Activated naive CD4-positive, alpha-beta T cell treated with anti-CD3 and anti-CD28 coated beads, Interleukin-2, amount 50 U/mL, for 72 hours (primary cell): ENCODE measurements at regions not wholly inside any gene's neighbourhood (a gene's known extent, or its start where the extent isn't known, plus 50 kb on each side); places are given as distances from the start of the nearest gene placed in this dataset.
"Not testable (repeated sequence)": the region's sequence is repeated elsewhere in the genome, so short reads cannot be mapped to it uniquely, and the experiment has no call there.

ENCODE experiments used
- ATAC-seq, 2 donors: fragments of 150-1000 bp; cut with Tn5 transposase; 2 replicates each; pipeline ENCODE4 v1.10.0; 2021; ENCODE audit warnings: mild to moderate bottlenecking in 2 of 2, moderate library complexity in 2 of 2
- DNase-seq, 2 donors: peaks; one replicate each; pipeline ENCODE4 v3.0.0; 2021 to 2022; ENCODE audit warnings: low spot score in 2 of 2
- H3K27ac Mint-ChIP-seq, 2 donors: one replicate each; pipeline ENCODE4 v1.8.0; 2022; ENCODE audit warnings: mild to moderate bottlenecking in 2 of 2, mixed read lengths in 2 of 2
- H3K36me3 Mint-ChIP-seq, 2 donors: one replicate each; pipeline ENCODE4 v1.8.0; 2022; ENCODE audit warnings: mixed read lengths in 2 of 2
- H3K9me3 Mint-ChIP-seq, 2 donors: one replicate each; pipeline ENCODE4 v1.8.0; 2022; ENCODE audit warnings: mixed read lengths in 2 of 2

DNA sequence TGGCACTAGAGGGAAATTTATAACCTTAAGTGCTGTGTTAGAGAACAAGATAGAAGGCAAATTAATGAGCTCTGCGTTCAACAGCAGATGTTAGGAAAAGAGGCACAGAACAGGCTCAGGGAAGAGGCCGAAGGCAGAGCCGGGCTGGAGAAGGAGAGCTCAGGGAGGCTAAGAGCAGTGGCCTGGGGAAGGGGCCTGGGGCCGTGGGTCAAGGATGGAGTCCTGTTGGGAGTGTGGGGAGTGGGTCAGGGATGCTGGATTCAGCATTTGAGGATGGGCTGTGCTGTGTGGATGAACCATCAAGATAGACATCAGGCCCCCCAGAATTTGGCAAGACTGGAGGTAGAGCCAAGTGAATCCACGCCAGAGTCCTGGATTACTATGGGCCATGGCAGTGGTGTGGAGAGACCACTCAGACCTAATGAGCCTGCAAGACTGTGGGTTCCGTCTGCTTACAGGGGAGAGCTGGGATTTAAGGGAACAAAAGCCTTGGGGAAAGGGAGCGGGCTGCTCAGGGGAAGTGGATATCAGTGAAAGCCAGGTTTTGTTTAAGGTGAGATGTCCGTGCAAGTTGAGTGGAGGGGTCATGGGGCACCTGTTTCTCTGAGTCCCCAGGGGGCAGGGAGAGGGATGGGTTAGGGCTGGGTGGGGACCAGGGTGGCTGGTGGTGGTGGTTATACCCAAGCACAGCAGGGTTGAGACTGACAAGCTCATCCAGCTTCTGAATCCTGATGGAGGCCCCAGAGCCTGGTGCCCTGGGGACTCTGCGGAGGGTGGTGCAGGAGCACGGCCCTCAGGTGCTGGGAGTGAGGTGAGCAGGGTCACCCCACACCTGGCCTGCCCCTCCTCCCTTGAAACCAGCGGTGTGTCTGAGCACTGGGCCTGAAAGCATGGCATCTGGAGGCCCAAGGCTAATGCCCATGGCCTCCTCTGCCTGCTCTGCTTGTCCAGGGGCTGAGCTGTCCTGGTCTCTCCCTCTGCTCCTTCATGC, 101.7 kb downstream of the BMS1 start:
- Mint-ChIP-seq H3K9me3 (peaks cover 7 to 9% of the 10 kb centered on the region in 2 donors), H3K36me3 (peaks cover 0 to 6% of the 10 kb centered on the region in 2 donors), H3K27ac (no peak overlapping the region)
- DNase-seq: no peak
- no peak for ATAC-seq

GRCh38 chr10:42885491-42886270, 103.1 kb downstream of the BMS1 start:
- H3K36me3 Mint-ChIP-seq: peaks cover 0 to 6% of the 10 kb centered on the region in 2 donors
- DNase-seq (no peak), ATAC-seq (no peak)
- no peak overlapping the region for H3K27ac Mint-ChIP-seq
- H3K9me3 Mint-ChIP-seq: peaks cover 7 to 9% of the 10 kb centered on the region in 2 donors

- ATAC-seq (no peak), DNase-seq (no peak)
- peaks cover 0 to 3% of the 10 kb centered on the region in 2 donors for H3K36me3 Mint-ChIP-seq
- H3K27ac Mint-ChIP-seq: no peak overlapping the region
- H3K9me3 Mint-ChIP-seq: no peaks in the 10 kb centered on the region
Observed at GRCh38 chr10:42887734-42888503, 105.3 kb downstream of the BMS1 start.

DNA sequence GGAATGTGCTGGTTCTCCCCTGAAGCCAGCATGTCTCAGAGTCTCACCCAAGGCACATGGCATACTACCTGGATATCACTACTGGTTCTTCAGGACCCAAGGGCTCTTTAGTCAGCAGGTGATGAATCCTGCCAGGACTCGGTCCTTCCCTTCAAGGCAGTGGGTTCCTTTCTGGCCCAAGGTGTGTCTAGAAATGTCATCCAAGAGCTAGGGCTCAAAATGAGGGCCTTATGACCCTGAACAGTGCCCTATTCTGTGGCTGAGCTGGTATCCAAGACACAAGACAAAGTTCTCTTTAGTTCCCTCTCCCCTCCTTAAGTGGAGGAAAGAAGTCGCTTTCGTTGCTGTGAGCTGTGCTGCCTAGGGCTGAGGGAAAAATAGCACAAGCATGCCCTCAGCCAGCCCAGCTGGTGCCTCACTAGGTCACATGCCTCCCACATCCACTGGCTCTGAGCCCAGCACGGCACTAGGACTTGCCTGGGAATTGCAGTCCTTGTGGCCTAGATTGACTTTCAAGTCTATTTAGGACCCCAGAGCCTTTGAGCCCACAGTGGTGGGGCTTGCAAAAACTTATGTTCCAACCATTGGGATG, 106.0 kb downstream of the BMS1 start:
- no peak for ATAC-seq
- Mint-ChIP-seq H3K27ac (no peak overlapping the region), H3K9me3 (no peaks in the 10 kb centered on the region), H3K36me3 (no peaks in the 10 kb centered on the region)
- DNase-seq: no peak

- ATAC-seq: no peak
- Mint-ChIP-seq H3K36me3 (peaks cover 12 to 35% of the 10 kb centered on the region in 2 donors), H3K9me3 (peaks cover 6 to 13% of the 10 kb centered on the region in 2 donors), H3K27ac (no peak overlapping the region)
- DNase-seq: no peak
Observed at GRCh38 chr10:42896735-42897134, 114.1 kb downstream of the BMS1 start.

DNA sequence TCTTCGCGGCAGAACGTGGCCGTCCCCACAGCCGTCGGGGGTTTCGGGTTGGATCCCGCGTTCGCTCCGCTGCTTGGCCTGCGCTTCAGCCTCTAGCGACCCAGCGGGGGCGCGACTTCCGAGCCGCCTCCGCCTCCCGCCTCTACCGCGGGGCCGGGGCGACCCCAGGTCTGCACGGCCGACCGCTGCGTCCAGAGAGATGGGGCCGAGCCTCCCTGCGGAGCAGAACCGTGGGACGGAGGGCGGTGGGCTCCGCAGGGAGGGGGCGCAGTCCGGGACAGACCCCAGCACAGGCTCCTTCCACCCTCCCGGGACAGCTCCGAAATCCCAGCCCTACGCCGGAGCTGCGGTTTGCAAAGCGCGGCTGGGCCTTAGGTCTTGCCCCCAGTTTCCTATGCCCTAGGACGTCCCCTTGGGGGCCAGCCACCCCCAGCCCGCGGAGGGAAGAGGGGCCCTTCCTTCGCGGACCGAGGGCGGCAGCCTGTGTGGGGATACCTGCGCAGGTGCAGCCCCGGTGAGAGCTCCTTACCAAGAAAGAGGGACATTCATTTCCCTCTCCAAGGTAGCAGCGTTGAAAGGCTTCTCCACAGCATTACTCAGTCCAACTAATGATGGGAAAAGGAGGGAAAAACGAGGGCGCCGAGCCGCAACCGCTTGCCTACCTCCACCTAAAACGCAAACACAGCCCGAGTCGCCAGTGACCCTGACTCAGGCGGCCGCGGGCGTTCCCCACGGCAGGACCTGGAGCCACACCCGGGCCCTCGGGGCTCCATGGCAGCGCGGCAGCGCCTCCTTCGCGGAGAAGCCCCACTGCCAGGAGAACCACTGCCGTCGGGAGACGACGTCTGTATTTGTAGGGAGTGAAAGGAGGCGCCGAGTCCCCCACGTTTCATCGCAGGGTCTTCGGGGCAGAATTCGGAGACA, 115.7 kb downstream of the BMS1 start:
- peaks cover 12 to 46% of the 10 kb centered on the region in 2 donors for H3K36me3 Mint-ChIP-seq
- DNase-seq (no peak), ATAC-seq (no peak)
- peaks cover 6 to 21% of the 10 kb centered on the region in 2 donors for H3K9me3 Mint-ChIP-seq
- no peak overlapping the region for H3K27ac Mint-ChIP-seq

GRCh38 chr10:42899036-42899435, 116.4 kb downstream of the BMS1 start:
- Mint-ChIP-seq H3K27ac (no peak overlapping the region), H3K36me3 (peaks cover 12 to 46% of the 10 kb centered on the region in 2 donors)
- no peak for ATAC-seq

DNA sequence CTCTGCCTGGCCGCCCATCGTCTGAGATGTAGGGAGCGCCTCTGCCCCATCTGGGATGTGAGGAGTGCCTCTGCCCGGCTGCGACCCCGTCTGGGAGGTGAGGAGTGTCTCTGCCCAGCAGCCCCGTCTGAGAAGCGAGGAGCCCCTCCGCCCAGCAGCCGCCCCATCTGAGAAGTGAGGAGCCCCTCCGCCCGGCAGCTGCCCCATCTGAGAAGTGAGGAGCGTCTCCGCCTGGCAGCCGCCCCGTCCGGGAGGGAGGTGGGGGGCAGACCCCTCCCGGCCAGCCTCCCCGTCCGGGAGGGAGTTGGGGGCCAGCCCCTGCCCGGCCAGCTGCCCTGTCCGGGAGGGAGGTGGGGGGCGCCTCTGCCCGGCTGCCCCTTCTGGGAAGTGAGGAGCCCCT, 117.8 kb downstream of the BMS1 start:
- Mint-ChIP-seq H3K36me3 (peaks cover 12 to 49% of the 10 kb centered on the region in 2 donors), H3K9me3 (peaks cover 8 to 23% of the 10 kb centered on the region in 2 donors)
- not testable (repeated sequence) for H3K27ac Mint-ChIP-seq, ATAC-seq, DNase-seq

More at GRCh38 chr10:42899036-42899435, 116.4 kb downstream of the BMS1 start:
- H3K9me3 Mint-ChIP-seq: peaks cover 6 to 21% of the 10 kb centered on the region in 2 donors
- DNase-seq: no peak

- ATAC-seq (no peak), DNase-seq (no peak)
- no peak overlapping the region for H3K27ac Mint-ChIP-seq
- H3K9me3 Mint-ChIP-seq: peaks cover 16 to 26% of the 10 kb centered on the region in 2 donors
- peaks cover 10 to 15% of the 10 kb centered on the region in 2 donors for H3K36me3 Mint-ChIP-seq
Observed at GRCh38 chr10:42911359-42911758, 128.8 kb downstream of the BMS1 start.

DNA sequence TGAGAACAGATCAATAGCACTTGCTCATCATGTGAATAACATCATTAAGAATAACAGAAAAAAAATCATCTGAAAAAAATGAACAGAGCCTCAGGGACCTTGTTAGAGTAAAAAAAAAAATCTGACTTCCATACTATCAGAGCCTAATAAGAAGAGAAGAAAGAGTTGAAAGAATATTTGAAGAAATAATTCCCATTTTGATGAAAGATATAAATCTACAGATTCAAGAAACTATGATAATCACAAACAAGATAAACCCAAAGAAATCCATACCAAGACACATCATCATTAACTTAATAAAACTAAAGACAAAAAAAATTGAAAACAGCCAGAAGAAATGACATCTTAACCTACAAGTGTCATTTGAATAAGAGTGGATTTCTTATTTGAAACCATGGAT, 134.4 kb downstream of the BMS1 start:
- DNase-seq (no peak), ATAC-seq (no peak)
- H3K9me3 Mint-ChIP-seq: peaks cover 17 to 20% of the 10 kb centered on the region in 2 donors
- no peak overlapping the region for H3K27ac Mint-ChIP-seq
- peaks cover 10 to 20% of the 10 kb centered on the region in 2 donors for H3K36me3 Mint-ChIP-seq

DNA sequence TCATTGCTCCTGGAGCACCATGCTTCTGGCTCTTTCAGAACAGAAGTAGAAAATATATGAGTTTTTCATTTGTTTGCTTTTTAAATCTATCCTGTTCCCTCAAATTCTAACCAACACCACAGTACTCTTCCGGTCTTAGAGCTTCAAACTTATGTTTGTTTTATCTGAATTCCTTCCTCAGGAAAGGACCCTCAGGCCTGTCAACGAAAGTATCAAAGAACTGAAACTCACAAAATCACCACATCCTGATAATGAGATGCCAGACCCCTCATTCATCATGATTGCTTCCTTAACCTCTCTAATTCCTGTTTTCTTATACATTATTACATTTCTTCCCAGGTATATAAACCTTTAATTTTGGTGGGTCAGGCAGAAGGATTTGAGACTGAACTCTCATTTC, 135.2 kb downstream of the BMS1 start:
- H3K36me3 Mint-ChIP-seq: peaks cover 10 to 20% of the 10 kb centered on the region in 2 donors
- H3K9me3 Mint-ChIP-seq: peaks cover 20 to 23% of the 10 kb centered on the region in 2 donors
- H3K27ac Mint-ChIP-seq: no peak overlapping the region
- ATAC-seq (no peak), DNase-seq (no peak)

DNA sequence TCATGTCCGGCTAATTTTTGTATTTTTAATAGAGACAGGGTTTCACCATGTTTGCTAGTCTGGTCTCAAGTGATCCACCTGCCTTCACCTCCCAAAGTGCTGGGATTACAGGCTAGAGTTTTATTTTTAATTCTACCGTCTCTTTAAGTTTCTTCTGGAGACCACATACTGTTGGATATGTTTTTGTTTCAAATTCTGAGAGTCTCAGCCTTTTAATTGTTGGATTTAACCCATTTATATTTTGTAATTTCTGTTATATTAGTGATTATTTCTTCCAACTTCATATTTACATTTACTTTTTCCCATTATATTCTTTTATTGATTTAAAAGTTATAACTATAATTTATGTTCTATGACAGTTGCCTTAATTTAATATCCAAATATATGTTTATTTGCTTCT, 139.4 kb downstream of the BMS1 start:
- Mint-ChIP-seq H3K36me3 (peaks cover 0 to 8% of the 10 kb centered on the region in 2 donors), H3K27ac (no peak overlapping the region), H3K9me3 (peaks cover 9 to 11% of the 10 kb centered on the region in 2 donors)
- no peak for DNase-seq
- ATAC-seq: no peak

DNA sequence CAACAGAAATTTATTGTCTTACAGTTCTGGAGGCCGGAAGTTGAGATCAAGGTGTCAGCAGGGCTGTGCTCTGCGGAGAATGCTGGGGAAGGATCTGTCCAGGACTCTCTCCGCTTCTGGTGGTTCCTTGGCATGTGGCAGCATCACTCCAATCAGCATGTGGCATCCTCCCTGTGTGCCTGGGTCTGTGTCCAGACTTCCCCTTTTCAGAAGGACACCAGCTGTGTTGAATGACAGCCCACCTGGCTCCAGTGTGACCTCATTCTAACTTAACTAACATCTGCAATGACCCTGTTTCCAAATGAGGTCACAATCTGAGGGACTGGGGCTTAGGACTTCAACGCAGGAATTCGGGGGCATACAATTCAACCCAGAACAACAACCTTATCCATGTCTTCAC, 141.9 kb downstream of the BMS1 start:
- DNase-seq: no peak
- H3K9me3 Mint-ChIP-seq: peaks cover 0 to 9% of the 10 kb centered on the region in 2 donors
- H3K27ac Mint-ChIP-seq: no peak overlapping the region
- no peak for ATAC-seq
- H3K36me3 Mint-ChIP-seq: no peaks in the 10 kb centered on the region

GRCh38 chr10:42926843-42927242, 144.2 kb downstream of the BMS1 start:
- ATAC-seq (no peak), DNase-seq (no peak)
- H3K36me3 Mint-ChIP-seq: no peaks in the 10 kb centered on the region
- H3K27ac Mint-ChIP-seq: no peak overlapping the region
- peaks cover 0 to 9% of the 10 kb centered on the region in 2 donors for H3K9me3 Mint-ChIP-seq

- no peak for ATAC-seq
- Mint-ChIP-seq H3K9me3 (peaks cover 0 to 1% of the 10 kb centered on the region in 2 donors), H3K36me3 (no peaks in the 10 kb centered on the region), H3K27ac (no peak overlapping the region)
- no peak for DNase-seq
Observed at GRCh38 chr10:42928064-42928463, 145.5 kb downstream of the BMS1 start.
